ENCODE measurements at regions not wholly inside any gene's neighbourhood (a gene's known extent, or its start where the extent isn't known, plus 50 kb on each side); places are given as distances from the start of the nearest gene placed in this dataset.

- TF ChIP-seq EZH2phosphoT487 (IDR thresholded peaks at IDR 0.05; ENCODE audit: low read depth, severe bottlenecking, unreplicated experiment) (no peak), CTCF (IDR thresholded peaks at IDR 0.05; ENCODE audit: poor library complexity) (no peak)
Measured at GRCh38 chr2:154533300-154533940, 165.1 kb upstream of the KCNJ3 start.

All from hepatocyte (in vitro differentiated cells).